Activated CD4-positive, alpha-beta T cell treated with anti-CD3 and anti-CD28 coated beads for 24 hours (primary cell): ENCODE measurements at regions not wholly inside any gene's neighbourhood (a gene's known extent, or its start where the extent isn't known, plus 50 kb on each side); places are given as distances from the start of the nearest gene placed in this dataset.
"Not testable (repeated sequence)": the region's sequence is repeated elsewhere in the genome, so short reads cannot be mapped to it uniquely, and the experiment has no call there.

ENCODE experiments used
- DNase-seq, 2 donors: peaks; one replicate each; pipeline ENCODE4 v3.0.0-alpha.2; 2020; ENCODE audit warnings: low read depth in 2 of 2

DNA sequence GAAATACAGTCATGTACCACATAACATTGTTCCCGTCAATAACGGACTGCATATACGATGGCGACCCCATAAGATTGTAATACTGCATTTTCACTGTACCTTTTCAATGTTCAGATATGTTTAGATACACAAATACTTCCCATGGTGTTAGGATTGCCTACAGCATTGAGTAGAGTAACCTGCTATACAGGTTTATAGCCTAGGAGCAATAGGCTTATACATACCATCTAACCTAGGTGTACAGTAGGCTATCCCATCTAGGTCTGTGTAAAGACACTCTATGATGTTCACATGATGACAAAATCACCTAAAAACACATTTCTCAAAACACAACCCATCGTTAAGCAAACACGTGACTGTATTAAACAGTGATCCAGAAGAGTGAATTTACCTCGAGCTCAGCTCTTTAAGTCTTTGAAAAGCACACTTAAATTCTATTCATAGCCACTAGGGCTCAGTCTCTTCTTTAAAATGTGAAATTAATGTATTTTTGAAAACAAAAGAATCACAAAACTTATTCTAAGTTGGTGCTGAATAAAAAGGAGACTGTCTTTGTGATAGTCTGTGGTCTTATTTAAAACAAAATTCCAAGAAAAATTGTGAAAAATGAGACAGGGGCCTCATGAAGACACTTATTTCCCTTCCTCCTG lies 239.1 kb upstream of the ARID2 start:
- DNase-seq = no peak

DNA sequence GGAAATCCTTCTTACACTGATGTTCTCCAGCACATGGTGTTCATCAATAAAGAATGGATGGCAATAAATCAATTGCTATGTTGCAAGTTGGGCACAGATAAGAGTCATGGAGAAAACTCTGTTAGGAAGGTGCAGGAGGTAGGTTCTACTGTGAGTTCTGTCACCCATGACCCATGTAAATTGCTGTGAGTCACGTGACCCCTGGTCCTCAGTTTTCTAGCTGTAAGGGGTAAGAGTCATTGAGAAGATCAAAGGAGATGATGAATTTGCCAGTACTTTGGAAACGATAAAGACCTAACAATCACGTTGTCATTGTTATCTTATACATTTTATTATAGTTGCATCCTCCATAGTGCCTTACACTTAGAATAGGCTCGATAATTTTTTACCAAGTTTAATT lies 235.2 kb upstream of the ARID2 start:
- DNase-seq = no peak

DNA sequence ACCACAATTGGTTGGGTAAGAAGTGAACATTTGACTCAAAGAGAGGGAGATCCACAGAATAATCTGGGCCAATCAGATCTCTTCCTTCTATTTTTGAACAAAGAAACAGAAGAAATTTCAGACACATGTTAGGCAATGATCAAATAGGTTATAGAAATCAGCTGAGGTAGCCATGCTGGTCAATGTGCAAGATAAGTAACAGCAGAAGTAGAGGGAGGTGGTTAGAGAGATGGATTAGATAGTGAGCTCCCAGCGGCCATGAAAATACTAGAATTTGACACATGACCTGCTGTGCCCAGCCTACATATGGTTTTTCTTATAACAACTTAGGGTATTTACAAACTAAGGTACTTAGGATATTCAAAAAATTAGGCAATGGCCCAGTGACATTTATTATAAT lies 230.9 kb upstream of the ARID2 start:
- DNase-seq = no peak

DNA sequence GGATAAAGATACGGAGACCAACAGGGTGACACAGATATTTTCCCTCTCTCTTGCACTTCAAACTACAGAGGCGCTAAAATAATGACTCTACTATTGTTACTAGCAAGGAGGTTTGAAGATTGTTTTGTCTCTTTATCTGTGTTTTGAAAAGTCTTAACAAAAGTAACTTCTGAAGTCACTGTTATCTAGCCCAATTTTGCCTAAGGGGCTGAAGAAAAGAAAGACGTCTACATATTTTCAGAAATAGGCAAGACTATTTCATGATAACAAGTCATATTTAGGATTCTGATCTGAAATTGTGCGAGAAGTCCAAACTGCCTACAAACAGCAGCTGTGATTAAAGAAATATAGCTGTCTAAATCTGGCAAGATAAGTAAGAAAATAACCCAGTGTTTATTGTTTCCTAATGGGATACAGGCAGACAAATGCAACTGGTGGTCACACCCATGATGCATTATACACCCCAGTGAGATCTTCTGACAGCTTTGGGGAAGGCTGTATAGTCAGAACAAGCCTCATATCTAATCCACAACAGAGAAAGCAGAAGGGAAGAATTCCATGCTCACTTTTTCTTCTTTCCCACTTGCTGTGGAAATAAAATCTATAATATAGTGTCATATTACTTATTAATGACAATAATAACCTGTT lies 226.9 kb upstream of the ARID2 start:
- no peak for DNase-seq

DNA sequence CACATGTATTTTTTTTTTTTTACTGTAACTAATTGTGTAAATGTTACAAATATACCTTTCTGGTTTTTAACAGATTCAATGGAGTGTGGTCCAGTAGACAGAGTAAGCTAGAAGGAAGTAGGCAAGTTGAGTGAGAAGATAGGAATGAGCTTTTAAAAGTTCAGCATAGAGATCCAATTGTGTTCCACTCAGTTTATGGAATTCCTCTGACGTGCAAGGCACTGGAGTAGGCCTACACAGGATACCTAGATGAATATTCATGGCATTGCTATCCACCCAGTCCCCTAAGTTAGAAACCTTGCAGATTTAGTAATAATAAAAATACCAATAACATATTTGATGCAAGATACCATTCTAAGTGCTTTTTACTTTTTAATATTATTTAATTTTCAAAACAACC lies 225.6 kb upstream of the ARID2 start:
- no peak for DNase-seq

DNA sequence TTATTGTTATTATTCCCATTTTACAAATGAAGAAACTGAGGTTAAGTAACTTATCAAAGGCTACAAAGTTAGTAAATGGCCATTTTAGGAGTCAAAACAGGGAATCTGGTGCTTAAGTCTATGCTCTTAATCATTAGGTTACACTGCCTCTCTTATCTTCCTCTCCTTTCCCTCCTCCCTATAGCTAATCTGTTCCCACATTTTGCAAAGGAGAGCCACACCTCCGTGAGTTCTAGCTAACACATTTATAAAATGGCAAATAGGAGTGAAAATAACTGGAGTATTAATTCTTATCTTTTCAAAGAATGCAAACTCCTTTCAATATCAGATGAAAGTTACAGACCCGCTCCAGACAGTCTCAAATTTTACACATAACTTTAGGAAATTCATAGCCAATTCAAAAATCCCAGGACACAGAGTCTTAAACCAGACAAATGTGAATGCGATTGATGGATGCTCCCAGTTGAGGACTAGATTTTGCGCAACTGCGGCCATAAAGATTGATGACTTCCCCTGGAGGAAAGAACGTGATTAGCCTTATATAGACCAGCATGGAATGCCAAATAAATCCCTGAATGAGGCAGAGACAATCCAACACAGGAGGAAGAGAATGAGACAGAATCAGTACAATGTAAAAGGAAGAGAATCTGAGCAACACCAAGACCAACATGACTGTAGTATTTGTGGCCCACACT lies 225.0 kb upstream of the ARID2 start:
- DNase-seq = no peak

DNA sequence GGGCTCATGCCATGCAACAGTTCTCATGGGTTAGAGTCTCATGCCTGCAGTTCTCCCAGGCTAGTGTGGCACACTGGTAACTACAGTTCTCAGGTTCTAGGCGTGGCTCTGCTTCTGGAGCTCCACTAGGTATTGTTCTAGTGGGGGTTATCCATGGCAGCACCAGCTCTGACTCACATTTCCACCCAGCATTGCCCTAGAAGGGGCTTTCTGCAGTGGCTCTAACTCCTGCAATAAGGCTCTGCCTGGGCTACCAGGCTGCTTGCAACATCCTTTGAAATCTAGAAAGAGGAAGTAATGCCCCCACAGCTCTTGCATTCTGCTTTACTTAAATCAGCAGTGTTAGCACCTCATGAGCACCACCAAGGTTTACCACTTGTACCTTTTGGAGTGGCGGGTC lies 220.3 kb upstream of the ARID2 start:
- no peak for DNase-seq

DNA sequence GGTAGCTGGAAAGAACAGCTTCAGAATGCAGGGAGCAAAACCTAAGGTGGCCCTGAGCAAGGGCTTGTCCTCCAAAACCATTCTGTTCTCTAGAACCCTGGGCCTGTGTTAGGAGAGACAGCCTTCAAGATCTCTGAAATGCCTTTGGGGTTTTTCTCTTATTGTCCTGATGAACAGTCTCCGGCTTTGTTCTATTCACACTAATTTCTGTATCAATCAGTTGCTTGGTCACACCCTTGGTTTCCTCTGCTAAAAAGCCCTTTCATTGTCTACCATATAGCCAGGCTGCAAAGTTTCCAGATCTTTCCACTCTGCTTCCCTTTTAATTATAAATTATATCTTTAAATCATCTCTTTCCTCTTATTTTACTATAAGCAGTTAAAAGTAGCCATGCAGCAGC lies 219.9 kb upstream of the ARID2 start:
- no peak for DNase-seq

DNA sequence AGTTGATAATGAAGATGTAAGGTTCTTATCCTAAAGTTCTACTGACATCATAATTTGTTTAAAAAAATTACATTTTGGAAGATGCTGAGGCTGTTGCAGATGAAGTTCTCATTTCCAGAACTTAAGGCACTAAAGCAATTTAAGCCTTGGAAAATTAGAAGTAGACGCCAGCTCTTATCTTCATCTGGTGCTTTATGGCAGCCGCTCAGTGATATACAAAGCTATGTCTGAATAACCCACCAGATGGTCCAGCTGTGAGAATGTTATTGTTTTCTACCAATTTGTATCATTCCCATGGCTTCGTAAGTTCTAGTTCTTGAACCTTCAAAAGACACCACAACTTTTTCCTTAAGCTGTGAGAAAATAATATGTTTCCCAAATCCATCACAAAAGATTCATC lies 212.1 kb upstream of the ARID2 start:
- DNase-seq = no peak

DNA sequence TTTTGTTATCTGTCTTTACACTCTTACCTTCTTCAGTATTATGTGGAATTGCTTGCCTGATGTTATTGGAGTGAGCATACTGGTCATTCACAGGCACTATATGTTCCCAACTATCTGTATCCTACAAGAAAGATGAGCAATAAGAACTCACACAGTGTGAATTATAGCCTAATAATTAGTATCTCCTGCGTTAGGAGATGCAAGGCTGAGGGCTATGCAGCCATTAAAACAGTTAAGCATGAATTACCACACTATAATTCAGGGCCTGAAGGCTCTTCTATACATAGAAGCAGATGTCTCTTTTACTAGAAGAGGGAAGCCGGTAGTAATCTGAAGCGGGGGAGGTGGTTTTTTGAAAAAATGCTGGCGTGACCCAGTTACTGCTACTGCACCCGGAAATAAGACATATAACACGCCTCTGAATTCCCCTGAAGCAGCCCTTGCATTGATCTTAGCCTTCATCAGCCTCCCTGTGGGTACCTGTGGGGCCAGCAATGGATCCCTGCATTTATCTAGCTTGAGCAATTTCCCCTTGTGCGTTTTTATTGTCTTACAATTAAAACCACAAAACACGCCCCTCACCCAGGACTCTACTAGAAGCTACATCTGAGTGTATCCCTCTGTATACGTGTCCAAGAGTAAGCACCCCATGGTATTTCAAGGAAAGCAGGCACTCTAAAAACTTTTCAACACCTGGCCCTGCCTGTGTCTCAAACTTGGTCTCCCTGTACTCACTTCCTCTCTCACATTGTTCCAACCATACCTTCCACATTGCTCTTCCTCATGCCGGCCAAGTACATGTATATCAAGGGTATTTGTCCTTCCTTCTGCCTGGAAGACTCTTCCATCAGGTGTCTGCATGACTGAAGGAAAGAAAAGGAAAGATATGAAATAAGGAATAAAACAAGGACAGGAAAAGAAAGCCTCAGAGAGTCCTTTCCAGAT lies 210.9 kb upstream of the ARID2 start:
- DNase-seq = peak in 1 of 2 donors; percentile 16

DNA sequence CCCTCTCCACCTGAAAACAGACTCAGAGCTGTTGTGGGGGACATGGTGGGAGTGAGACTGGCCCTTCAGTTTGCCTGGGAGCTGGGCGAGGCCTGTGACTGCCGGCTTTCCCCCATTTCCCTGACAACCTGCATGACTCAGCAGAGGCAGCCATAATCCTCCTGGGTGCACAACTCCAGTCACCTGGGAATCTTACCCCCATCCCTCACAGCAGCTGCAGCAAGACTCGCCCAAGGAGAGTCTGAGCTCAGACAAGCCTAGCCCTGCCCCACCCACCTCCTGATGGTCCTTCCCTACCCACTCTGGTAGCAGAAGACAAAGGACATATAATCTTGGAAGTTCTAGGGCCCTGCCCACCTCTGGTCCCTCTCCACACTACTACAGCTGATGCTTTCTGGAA lies 207.3 kb upstream of the ARID2 start:
- DNase-seq = no peak

DNA sequence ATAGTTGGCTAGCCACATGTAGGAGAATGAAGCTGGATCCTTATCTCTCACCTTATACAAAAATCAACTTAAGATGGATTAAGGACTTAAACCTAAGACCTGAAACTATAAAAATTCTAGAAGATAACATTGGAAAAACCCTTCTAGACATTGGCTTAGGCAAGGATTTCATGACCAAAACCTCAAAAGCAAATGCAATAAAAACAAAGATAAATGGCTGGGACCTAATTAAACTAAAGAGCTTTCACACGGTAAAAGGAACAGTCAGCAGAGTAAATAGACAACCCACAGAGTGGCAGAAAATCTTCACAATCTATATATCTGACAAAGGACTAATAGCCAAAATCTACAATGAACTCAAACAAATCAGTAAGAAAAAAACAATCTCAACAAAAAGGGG lies 202.7 kb upstream of the ARID2 start:
- DNase-seq = not testable (repeated sequence)

DNA sequence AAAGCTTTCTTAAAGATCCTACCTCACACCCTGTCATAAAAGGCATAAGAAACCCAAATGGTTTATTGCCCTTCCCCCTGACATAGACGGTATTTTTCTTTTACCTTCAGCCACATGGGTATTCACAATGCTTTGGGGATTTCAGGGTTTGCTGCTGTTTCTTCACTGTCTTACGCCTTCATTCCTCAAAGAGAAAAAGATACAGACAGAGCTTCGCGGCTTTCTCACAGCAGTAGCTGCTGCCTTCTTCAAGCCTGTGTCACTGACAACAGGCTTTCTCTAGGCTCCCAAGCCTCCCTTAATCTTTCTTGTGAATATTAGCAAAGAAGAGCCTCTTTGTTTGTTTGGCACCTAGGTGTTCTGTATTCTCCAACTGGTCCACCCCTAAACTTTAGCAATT lies 197.4 kb upstream of the ARID2 start:
- DNase-seq = no peak

DNA sequence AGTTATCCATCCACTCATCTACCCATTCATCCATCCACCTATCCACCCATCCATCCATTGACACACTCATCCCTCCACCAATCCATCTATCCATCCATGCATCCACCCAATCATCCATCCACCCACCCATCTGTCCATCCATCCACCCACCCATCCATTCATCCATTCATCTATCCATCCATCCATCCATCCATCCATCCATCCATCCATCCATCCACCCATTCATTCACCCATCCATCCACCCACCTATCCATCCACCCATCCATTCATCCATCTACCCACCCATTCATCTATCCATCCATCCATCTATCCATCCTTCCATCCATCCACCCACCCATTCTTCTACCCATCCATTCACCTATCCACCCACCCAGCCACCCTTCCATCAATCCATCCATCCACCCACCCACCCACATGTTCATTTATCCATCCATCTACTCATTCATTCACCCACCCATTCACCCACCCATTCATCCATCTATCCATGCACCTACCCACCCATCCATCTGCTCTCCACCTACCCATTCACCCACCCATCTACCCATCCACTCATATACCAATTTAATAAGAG lies 193.8 kb upstream of the ARID2 start:
- no peak for DNase-seq

DNA sequence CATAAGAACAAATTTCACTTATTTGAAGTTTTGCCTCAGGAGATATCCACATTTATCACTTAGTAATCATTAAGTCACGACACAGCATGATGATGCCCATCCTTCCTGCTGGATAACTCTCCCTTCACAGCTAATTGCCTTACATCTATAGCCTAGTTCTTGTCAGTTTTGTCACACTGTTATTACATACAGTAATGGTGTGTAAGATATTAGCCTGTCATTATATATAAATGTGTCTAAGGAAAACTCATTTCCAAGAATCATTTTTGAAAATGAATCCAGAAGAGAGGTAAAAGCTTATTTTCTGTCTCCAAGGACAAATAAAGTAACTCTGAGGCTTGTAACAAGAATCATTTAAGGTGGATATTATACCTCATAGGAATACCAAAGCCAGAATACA lies 193.2 kb upstream of the ARID2 start:
- DNase-seq = no peak

DNA sequence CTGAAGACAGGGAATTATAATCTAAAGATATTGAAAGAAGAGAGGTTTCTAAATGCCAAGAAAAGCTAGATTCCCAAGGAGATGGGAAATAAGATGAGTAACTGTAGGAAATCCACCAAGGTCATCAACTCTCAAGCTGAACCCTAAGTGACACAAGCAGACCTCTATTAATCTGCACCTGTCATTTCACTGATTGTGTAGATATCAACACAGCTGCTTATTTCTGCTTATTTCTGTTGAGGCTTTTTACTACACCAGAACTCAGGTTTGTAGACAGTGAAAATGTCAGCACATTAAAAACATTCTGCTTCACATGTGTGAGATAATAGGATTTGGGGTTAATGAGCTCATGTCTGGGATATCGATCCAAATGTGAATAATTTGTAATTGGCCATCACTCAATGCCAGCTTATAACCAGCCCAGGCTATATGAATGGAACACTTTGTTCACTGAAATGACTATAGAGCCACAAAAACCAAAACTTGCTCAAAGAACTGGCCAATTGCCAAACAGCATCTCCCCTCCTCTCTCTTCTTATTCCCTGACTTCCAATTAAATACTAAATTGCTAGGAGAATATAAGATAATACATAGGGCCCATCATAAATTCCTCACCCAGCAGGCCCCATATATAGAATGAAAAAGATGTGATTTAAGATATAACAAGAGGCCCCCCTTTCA lies 188.7 kb upstream of the ARID2 start:
- DNase-seq = no peak

DNA sequence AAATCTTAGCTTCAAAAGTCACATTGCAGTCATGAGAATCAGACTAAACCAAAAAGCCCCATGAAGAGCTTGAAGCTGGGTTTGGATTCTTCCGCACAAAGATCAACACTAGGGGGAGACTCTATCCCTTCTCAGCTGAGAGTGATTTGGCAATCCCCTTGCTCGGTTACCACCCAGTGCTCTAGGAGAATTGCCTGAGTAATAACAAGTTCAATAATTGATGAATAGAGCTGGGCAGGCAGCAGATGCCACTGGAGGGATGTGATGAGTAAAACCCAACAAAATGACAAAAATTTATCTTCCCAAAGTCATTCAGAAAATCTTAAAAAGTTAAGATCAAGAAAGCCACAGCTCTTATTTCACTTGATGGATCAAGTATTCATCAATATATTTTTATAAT lies 185.6 kb upstream of the ARID2 start:
- DNase-seq = peak in 1 of 2 donors; percentile 31

DNA sequence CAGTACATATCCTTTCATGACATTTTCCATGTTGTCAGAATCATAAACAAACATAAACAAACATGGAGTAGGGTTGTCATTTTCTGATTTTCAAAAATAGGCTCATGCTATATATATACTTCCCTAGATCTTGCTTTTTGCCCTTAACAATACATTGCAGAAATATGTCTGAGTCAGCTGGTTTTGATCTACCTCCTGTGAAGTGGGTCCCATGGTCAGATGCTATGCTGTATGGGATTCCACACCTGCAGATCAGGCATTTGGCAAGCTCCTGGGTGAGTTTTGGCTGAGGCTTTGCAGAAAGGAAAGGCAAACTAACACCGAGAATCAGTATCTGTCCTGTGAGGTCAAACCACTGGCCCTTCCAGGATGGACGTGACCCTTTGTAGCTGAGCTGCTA lies 183.0 kb upstream of the ARID2 start:
- no peak for DNase-seq

DNA sequence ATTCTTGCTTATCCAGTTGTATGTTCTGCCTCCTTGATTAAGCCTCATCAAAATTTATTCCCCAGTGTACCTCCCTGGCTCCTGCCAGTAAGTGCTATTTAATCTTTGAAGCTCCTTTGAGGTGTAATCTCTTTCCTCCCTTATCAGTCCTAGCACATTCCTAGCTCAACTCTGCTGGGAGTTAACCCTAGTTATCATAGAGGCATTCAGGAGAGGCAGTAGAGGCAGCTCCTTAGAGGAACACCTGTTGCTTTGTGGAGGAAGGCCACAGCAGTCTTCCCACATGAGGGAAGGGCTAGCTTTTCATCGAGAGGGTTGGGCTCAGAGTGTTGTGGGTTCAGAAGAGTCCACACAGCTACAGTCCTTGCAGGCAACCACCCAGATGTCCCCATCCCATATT lies 182.4 kb upstream of the ARID2 start:
- no peak for DNase-seq

DNA sequence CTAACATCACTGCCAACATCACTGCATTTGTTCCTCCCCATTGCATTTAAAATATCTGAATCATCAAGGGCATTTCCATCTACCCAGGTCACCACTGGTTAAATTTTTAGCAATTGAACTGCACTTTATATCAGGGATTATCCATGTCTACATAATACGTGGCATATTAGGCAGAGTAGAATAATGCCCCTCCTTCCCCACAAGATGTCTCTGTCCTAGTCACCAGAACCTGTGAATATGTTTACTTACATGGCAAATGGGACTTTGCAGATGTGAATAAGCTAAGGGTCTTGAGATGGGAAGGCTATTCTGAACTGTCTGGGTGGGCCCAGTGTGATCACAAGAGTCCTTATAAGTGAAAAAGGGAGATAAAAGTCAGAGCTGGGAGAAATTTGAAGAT lies 181.7 kb upstream of the ARID2 start:
- DNase-seq = no peak

DNA sequence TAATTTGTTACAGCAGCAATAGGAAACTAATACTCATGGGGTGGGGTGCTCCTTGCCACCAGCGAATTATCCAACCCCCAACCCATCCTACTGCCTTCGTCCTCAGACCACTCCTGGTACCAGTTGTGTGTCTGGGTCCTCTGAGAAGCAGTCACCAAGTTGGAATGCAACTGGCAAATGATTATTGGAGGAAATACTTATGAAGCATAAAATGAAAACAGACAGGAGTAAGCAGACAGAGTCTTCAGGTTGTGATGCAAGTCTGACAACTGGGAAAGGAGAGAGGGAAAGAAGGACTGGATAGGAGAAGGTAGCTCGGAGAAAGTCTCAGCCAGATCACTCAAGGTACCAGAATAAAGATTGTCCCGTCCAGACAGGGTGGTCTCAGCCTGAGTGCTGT lies 181.1 kb upstream of the ARID2 start:
- no peak for DNase-seq
